GM12874 (cell line): ENCODE measurements at regions not wholly inside any gene's neighbourhood (a gene's known extent, or its start where the extent isn't known, plus 50 kb on each side); places are given as distances from the start of the nearest gene placed in this dataset.

ENCODE experiments used
- CTCF ChIP-seq: IDR thresholded peaks from 2 replicates; pipeline ENCODE4 v1.5.1; 2011; ENCODE audit warnings: low read depth, mild to moderate bottlenecking, control low read depth, low read length, moderate library complexity; ENCODE audit not compliant: insufficient read depth

GRCh38 chr5:89045216-89045615, 162.2 kb upstream of the MEF2C start:
- TF ChIP-seq CTCF: no peak

- no peak for TF ChIP-seq CTCF
Observed at GRCh38 chr5:89044674-89045200, 161.8 kb upstream of the MEF2C start.

- no peak for TF ChIP-seq CTCF
Observed at GRCh38 chr5:89043676-89044075, 160.7 kb upstream of the MEF2C start.

- TF ChIP-seq CTCF: no peak
Observed at GRCh38 chr5:89042746-89043145, 159.8 kb upstream of the MEF2C start.

- TF ChIP-seq CTCF: no peak
Observed at GRCh38 chr5:89041976-89042375, 159.0 kb upstream of the MEF2C start.

GRCh38 chr5:89041249-89041779, 158.3 kb upstream of the MEF2C start:
- TF ChIP-seq CTCF: no peak

- TF ChIP-seq CTCF: no peak
Observed at GRCh38 chr5:89036704-89037489, 153.9 kb upstream of the MEF2C start.
